Nephron (organoid): ENCODE measurements at regions not wholly inside any gene's neighbourhood (a gene's known extent, or its start where the extent isn't known, plus 50 kb on each side); places are given as distances from the start of the nearest gene placed in this dataset.

Experiments
- H3K27ac Mint-ChIP-seq, 3 experiments: 2 replicates each; pipeline ENCODE4 v1.8.0; 2020; ENCODE audit warnings: mixed read lengths in 3 of 3, mild to moderate bottlenecking in 2 of 3, moderate library complexity in 1 of 3
- H3K27me3 Mint-ChIP-seq: 2 replicates; pipeline ENCODE4 v1.8.0; 2021; ENCODE audit warnings: low read depth, mild to moderate bottlenecking, moderate library complexity, mixed read lengths
- H3K36me3 Mint-ChIP-seq: 2 replicates; pipeline ENCODE4 v1.8.0; 2020; ENCODE audit warnings: low read depth, mixed read lengths
- H3K4me1 Mint-ChIP-seq: 2 replicates; pipeline ENCODE4 v1.8.0; 2020; ENCODE audit warnings: mixed read lengths
- H3K4me3 Mint-ChIP-seq, 3 experiments: 2 replicates each; pipeline ENCODE4 v1.8.0; 2020; ENCODE audit warnings: mild to moderate bottlenecking in 3 of 3, mixed read lengths in 3 of 3, moderate library complexity in 2 of 3
- H3K9me3 Mint-ChIP-seq: 2 replicates; pipeline ENCODE4 v1.8.0; 2020; ENCODE audit warnings: mixed read lengths
- CTCF ChIP-seq, 3 experiments: fragments of 200-600 bp; sonication (generic); IDR thresholded peaks; one replicate each; pipeline ENCODE4 v1.5.0; 2021; ENCODE audit warnings: antibody characterized with exemption in 3 of 3; ENCODE audit not compliant: unreplicated experiment in 3 of 3

GRCh38 chr2:215850380-215850779 lies 163.0 kb downstream of the MREG start:
- Mint-ChIP-seq H3K4me1 (no peaks in the 10 kb centered on the region), H3K4me3 (no peak overlapping the region), H3K27me3 (no peaks in the 10 kb centered on the region), H3K9me3 (peaks cover 5% of the 10 kb centered on the region), H3K36me3 (no peaks in the 10 kb centered on the region), H3K27ac (no peak overlapping the region)
- TF ChIP-seq CTCF (IDR thresholded peaks at IDR 0.05; ENCODE audit: unreplicated experiment in 3 of 3) = no peak

GRCh38 chr2:215849771-215850170 lies 163.6 kb downstream of the MREG start:
- Mint-ChIP-seq H3K36me3 (no peaks in the 10 kb centered on the region), H3K4me3 (no peak overlapping the region), H3K4me1 (no peaks in the 10 kb centered on the region), H3K27ac (no peak overlapping the region), H3K9me3 (peaks cover 5% of the 10 kb centered on the region), H3K27me3 (no peaks in the 10 kb centered on the region)
- TF ChIP-seq CTCF (IDR thresholded peaks at IDR 0.05; ENCODE audit: unreplicated experiment in 3 of 3) = no peak

- H3K27ac Mint-ChIP-seq = no peak overlapping the region
- no peaks in the 10 kb centered on the region for H3K36me3 Mint-ChIP-seq
- H3K4me1 Mint-ChIP-seq = no peaks in the 10 kb centered on the region
- no peak for TF ChIP-seq CTCF (IDR thresholded peaks at IDR 0.05; ENCODE audit: unreplicated experiment in 3 of 3)
- H3K27me3 Mint-ChIP-seq = no peaks in the 10 kb centered on the region
- H3K4me3 Mint-ChIP-seq = no peak overlapping the region
- peaks cover under 1% of the 10 kb centered on the region for H3K9me3 Mint-ChIP-seq
Measured at GRCh38 chr2:215848698-215849097, 164.7 kb downstream of the MREG start.

GRCh38 chr2:215848146-215848545 lies 165.2 kb downstream of the MREG start:
- no peaks in the 10 kb centered on the region for H3K9me3 Mint-ChIP-seq
- H3K27me3 Mint-ChIP-seq = no peaks in the 10 kb centered on the region
- no peak overlapping the region for H3K4me3 Mint-ChIP-seq
- no peak for TF ChIP-seq CTCF (IDR thresholded peaks at IDR 0.05; ENCODE audit: unreplicated experiment in 3 of 3)
- no peaks in the 10 kb centered on the region for H3K4me1 Mint-ChIP-seq
- H3K36me3 Mint-ChIP-seq = no peaks in the 10 kb centered on the region
- no peak overlapping the region for H3K27ac Mint-ChIP-seq

- TF ChIP-seq CTCF (IDR thresholded peaks at IDR 0.05; ENCODE audit: unreplicated experiment in 3 of 3) = no peak
- Mint-ChIP-seq H3K4me1 (no peaks in the 10 kb centered on the region), H3K27ac (no peak overlapping the region), H3K9me3 (no peaks in the 10 kb centered on the region), H3K4me3 (no peak overlapping the region), H3K27me3 (no peaks in the 10 kb centered on the region), H3K36me3 (no peaks in the 10 kb centered on the region)
Measured at GRCh38 chr2:215847718-215848117, 165.6 kb downstream of the MREG start.

GRCh38 chr2:215847056-215847455 lies 166.3 kb downstream of the MREG start:
- no peaks in the 10 kb centered on the region for H3K4me1 Mint-ChIP-seq
- no peaks in the 10 kb centered on the region for H3K36me3 Mint-ChIP-seq
- no peaks in the 10 kb centered on the region for H3K27me3 Mint-ChIP-seq
- no peaks in the 10 kb centered on the region for H3K9me3 Mint-ChIP-seq
- no peak overlapping the region for H3K4me3 Mint-ChIP-seq
- no peak overlapping the region for H3K27ac Mint-ChIP-seq
- no peak for TF ChIP-seq CTCF (IDR thresholded peaks at IDR 0.05; ENCODE audit: unreplicated experiment in 3 of 3)
